HPDE6-E6E7 (cell line): ENCODE measurements at regions not wholly inside any gene's neighbourhood (a gene's known extent, or its start where the extent isn't known, plus 50 kb on each side); places are given as distances from the start of the nearest gene placed in this dataset.
A peak's percentile ranks its signal among the peaks of the same experiment; 100 is the strongest.

Experiments
- DNase-seq: peaks from one replicate; pipeline ENCODE4 v3.0.0; 2011; ENCODE audit warnings: missing footprints; ENCODE audit errors: extremely low spot score

DNA sequence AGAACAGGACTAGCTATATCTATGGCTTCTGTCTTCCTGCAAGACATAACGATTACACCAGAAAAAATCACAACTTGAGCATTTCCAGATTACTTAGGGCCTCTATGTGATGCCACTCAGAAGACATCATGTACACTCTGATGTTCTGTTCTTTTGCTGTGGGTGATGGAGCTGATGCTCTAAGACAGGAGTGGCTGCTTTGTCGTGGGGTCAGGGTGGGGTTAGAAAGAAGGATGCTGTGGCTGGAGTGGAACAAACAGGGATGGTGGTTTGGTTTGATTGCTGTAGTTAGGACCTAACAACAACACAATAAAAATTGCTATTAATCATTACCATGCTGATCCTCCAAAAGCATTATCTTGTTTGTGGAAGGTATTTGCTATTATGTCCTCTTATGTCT lies 120.3 kb upstream of the ARHGAP20 start:
- no peak for DNase-seq

- DNase-seq = no peak
Measured at GRCh38 chr11:110832080-110832479, 119.8 kb upstream of the ARHGAP20 start.

- no peak for DNase-seq
Measured at GRCh38 chr11:110830747-110831146, 118.5 kb upstream of the ARHGAP20 start.

DNA sequence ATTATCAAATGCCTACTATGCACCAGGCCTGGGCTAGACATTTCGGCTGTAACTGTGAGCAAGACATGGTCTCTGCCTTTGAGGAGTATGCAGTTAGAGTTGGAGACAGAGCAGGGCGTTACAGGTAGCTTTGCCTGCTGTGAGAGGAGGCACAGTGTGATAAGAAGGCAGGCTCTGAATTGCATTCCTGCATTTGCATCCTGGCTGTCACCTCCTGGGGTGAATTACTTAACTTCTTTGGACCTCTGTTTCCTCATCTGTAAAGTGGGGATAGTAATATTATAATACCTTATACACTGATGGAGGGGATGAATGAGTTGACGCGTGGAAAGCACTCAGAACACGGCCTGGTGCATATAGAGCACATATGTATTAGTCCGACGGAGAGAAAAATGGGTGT lies 118.1 kb upstream of the ARHGAP20 start:
- DNase-seq = no peak

- no peak for DNase-seq
Measured at GRCh38 chr11:110829873-110830272, 117.6 kb upstream of the ARHGAP20 start.

- DNase-seq = no peak
Measured at GRCh38 chr11:110828086-110828485, 115.8 kb upstream of the ARHGAP20 start.

GRCh38 chr11:110827276-110827675 lies 115.0 kb upstream of the ARHGAP20 start:
- no peak for DNase-seq

DNA sequence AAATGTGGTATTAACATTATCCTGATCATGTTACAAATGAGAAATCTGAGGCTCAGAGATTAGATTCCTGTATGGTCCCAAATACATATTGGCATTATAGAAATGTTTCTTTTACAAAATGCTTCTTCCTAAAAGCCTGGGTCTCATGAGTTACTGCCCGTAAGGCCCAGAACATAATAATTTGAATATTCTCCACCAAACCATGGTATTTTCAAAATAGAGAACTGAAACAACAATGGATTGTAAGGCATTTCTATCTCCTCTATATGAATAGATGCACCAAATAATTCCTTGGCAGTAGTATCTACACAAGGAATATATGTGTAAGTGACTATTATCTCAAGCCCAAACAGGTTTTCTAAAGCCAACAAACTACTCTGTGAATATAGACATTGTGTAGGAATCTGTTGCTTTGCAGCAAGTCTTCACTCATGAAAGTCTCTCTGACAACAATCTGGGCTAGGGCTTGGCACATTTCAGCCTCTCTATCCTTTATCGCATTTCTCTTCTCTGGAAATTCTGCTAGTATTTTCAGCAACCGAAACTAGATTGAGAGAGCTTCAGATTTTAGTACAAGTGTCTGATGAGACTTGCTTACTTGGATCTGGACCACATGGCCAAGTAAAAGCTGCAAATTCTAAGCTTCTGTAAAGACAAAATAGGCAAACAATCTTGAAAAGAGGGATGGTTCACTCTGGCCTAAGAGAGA lies 112.8 kb upstream of the ARHGAP20 start:
- DNase-seq = no peak

DNA sequence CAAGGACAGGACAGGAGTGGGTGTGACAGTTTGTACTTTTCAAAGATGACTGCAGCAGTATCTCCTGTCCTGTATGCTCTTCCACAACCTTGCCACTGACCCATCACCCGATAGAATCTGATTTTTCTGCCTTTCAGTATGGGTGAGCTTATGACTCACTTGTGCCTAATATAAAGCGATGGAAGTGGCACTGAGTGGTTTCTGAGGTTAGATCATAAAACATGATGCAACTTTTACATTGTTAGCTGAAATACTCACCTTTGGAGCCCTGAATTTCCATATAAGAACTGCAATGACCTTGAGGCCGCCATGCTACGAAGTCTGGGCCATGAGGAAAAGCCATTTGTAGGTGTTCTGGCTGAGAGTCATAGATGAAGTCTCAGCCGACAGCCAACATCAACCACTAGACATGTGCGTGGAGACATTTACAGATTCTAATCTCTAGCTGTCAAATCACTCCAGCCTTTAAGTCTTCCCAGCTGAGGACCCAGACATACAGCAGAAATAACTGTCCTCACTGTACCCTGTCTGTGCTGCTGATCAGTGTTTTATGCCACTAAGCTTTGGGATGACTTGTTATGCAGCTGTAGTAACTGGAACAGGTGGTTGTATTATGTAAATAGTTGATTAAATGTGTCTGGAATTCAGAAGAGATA lies 105.9 kb upstream of the ARHGAP20 start:
- peak; percentile 9 for DNase-seq

- no peak for DNase-seq
Measured at GRCh38 chr11:110812086-110812733, 100.0 kb upstream of the ARHGAP20 start.

DNA sequence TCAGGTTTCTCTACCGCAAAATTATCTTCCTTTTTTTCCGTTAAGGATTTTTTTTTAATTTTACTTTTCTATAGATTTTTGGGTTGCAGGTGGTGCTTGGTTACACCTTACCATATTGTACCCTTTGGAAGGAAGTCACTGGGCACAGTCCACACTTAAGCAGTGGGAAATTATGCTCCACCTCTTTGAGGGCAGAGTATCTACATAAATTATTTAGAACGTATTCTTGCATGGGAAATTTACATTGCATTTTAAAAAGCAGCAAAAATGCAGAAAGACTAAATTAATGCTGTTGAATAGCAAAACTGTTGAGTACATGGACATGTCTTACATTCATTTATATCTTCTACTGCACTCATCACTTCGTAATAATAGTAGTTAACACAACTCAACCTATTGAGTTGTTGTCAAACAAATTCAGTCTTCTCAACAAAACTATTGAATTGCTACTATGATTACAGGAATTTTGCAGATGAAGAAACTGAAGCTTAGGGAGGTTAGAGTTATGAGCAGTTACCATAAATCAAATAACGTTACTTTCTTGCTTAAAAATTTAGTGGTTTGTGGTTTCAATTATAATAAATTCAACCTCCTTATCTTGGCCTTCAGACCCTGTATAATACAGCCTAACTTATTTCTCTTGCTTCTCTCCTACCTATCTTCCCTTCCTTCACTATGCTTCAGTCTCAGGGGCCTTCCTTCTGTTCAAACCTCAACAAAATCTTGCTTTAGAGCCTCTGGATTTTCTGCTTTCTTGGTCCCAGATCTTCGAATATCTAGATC lies 97.4 kb upstream of the ARHGAP20 start:
- DNase-seq = no peak

DNA sequence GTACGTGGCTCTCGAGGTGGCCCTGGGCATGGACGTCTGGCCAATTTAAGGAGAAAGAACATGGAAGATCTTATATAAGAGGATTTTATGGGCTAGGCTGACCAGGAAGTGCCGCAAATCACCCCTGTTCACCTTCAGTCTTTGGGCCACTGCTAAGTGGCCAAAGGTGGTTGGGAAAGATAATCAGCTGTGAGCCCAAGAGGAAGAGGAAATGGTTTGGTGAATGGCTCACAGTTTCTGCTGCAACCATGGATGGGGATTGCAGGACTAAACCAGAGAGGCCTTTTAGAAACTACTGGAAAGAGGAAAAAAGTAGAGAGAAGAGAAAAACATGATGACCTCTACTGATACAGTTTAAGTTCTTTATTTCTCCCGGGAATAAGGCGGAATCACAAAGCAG lies 96.0 kb upstream of the ARHGAP20 start:
- no peak for DNase-seq

GRCh38 chr11:110807801-110808200 lies 95.6 kb upstream of the ARHGAP20 start:
- DNase-seq = no peak

- DNase-seq = no peak
Measured at GRCh38 chr11:110805756-110806155, 93.5 kb upstream of the ARHGAP20 start.

DNA sequence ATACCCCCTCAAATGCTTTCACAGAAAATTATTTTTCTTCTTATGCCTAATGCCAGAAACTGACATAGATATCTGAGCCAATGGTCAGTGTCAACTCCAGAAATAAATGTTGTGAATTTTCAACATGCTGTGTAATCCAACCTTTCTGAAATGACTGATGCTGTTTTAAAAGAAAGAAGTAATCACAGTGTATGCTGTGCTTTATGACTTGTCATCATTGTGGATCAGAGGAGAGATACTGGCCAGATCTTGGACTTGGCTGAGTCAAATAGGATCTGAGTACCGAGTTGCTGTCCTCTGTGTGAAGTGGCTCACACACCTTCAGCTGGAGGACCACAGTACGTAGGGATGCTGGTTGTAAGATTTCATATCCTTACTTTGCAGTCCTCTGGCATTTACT lies 89.9 kb upstream of the ARHGAP20 start:
- no peak for DNase-seq

DNA sequence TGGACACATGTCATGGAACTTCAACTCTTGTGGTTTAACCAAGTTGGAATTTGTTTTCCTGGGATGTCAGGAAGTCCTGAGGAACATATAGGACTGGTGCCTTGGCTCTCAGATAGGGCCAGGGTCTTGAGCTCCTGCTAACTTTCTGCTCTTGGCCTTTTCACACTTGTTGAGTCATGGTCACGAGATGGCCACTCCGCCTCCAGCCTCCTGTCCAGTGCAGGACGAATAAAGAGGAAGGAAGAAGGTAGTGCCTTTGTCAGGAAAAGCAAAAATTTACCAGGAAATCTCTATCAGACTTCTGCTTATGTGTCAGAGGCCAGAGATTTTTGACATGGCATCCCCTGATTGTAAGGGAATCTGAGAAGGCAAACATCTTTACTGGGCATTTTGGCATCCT lies 89.1 kb upstream of the ARHGAP20 start:
- DNase-seq = no peak

DNA sequence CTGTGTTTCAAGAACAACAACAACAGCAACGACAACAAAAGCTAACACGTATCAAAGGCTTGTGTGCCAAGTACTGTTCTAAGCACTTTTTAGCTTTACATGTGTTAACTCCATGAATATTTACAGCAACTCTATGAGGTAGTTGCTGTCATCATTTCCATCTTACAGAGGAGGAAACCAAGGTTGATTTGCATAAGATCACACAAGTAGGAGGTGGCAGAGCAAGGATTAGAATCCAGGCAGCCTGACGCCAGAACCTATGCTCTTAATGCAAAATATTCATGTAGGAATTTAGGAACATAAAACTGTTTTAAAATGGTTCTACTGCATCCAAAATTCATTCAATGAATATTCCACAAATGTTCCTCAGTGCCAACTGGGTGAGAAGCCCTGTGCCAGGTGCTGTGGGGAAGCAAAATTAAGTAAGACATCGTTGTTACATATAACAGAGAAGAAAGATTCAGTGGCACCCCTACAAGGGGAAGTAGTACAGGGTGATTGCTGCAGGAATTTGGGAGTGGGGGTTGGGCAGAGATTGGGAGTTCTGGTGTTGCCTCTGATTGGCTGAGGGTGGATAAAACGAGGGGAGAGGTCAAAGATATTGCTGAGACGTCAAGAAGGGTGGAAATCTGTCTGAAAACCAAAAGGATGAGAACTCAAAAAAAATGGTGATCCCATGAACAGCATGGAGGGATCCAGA lies 86.1 kb upstream of the ARHGAP20 start:
- DNase-seq = no peak

- peak; percentile 4 for DNase-seq
Measured at GRCh38 chr11:110797453-110797852, 85.2 kb upstream of the ARHGAP20 start.

- no peak for DNase-seq
Measured at GRCh38 chr11:110795112-110795624, 82.9 kb upstream of the ARHGAP20 start.

- no peak for DNase-seq
Measured at GRCh38 chr11:110793556-110793955, 81.3 kb upstream of the ARHGAP20 start.

DNA sequence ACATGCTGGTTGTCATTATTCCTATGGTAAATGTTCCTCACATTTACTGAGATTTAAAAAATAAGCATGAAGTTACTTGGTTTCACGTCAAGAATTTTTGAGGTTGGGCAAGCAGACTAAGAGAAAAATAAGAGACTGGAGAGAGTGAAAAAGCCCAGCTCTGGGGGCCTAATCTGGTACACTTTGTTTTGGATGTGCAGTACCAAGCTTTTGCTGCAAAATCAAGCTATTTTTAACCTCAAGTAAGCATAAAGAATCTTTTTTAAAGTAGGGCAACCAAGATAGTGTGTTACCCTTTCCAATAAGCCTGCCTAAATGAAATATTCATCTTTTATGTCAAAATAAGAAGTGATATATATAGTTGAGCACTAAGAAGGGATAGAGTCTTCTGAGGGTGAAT lies 79.4 kb upstream of the ARHGAP20 start:
- DNase-seq = no peak
